ENCODE measurements at regions not wholly inside any gene's neighbourhood (a gene's known extent, or its start where the extent isn't known, plus 50 kb on each side); places are given as distances from the start of the nearest gene placed in this dataset.
"Not testable (repeated sequence)": the region's sequence is repeated elsewhere in the genome, so short reads cannot be mapped to it uniquely, and the experiment has no call there.

- no CpG with 5 or more reads among the region's 3 CpGs for WGBS (ENCODE audit: insufficient coverage, insufficient read length)
- Histone ChIP-seq H3K4me3 (ENCODE audit: low read length) (no peak overlapping the region), H3K27me3 (ENCODE audit: control insufficient read depth, insufficient read depth, low read length) (no peaks in the 10 kb centered on the region), H3K36me3 (ENCODE audit: control insufficient read depth, insufficient read depth, low read length) (no peaks in the 10 kb centered on the region), H3K4me1 (ENCODE audit: control insufficient read depth, insufficient read depth, low read length) (no peaks in the 10 kb centered on the region), H3K27ac (ENCODE audit: low read length) (no peak overlapping the region), H3K9me3 (ENCODE audit: control insufficient read depth, insufficient read depth, low read length) (no peaks in the 10 kb centered on the region)
- DNase-seq (ENCODE audit: low read depth, low spot score) = no peak
Measured at GRCh38 chr1:187718527-187718926, 889.8 kb downstream of the PLA2G4A start.

GRCh38 chr1:187721216-187721615 is 892.5 kb downstream of the PLA2G4A start:
- Histone ChIP-seq H3K9me3 (ENCODE audit: control insufficient read depth, insufficient read depth, low read length) (no peaks in the 10 kb centered on the region), H3K4me1 (ENCODE audit: control insufficient read depth, insufficient read depth, low read length) (no peaks in the 10 kb centered on the region), H3K36me3 (ENCODE audit: control insufficient read depth, insufficient read depth, low read length) (no peaks in the 10 kb centered on the region), H3K27me3 (ENCODE audit: control insufficient read depth, insufficient read depth, low read length) (no peaks in the 10 kb centered on the region), H3K4me3 (ENCODE audit: low read length) (no peak overlapping the region), H3K27ac (ENCODE audit: low read length) (no peak overlapping the region)
- no peak for DNase-seq (ENCODE audit: low read depth, low spot score)

GRCh38 chr1:187725216-187725615 is 896.5 kb downstream of the PLA2G4A start:
- no CpG with 5 or more reads among the region's 2 CpGs for WGBS (ENCODE audit: insufficient coverage, insufficient read length)
- Histone ChIP-seq H3K9me3 (ENCODE audit: control insufficient read depth, insufficient read depth, low read length) (no peaks in the 10 kb centered on the region), H3K4me3 (ENCODE audit: low read length) (no peak overlapping the region), H3K4me1 (ENCODE audit: control insufficient read depth, insufficient read depth, low read length) (no peaks in the 10 kb centered on the region), H3K36me3 (ENCODE audit: control insufficient read depth, insufficient read depth, low read length) (no peaks in the 10 kb centered on the region), H3K27ac (ENCODE audit: low read length) (no peak overlapping the region), H3K27me3 (ENCODE audit: control insufficient read depth, insufficient read depth, low read length) (no peaks in the 10 kb centered on the region)
- no peak for DNase-seq (ENCODE audit: low read depth, low spot score)

- Histone ChIP-seq H3K36me3 (ENCODE audit: control insufficient read depth, insufficient read depth, low read length) (no peaks in the 10 kb centered on the region), H3K27ac (ENCODE audit: low read length) (no peak overlapping the region), H3K9me3 (ENCODE audit: control insufficient read depth, insufficient read depth, low read length) (no peaks in the 10 kb centered on the region), H3K27me3 (ENCODE audit: control insufficient read depth, insufficient read depth, low read length) (no peaks in the 10 kb centered on the region), H3K4me1 (ENCODE audit: control insufficient read depth, insufficient read depth, low read length) (no peaks in the 10 kb centered on the region), H3K4me3 (ENCODE audit: low read length) (no peak overlapping the region)
- WGBS (ENCODE audit: insufficient coverage, insufficient read length) = no CpG with 5 or more reads among the region's 1 CpG
- DNase-seq (ENCODE audit: low read depth, low spot score) = no peak
Measured at GRCh38 chr1:187733232-187733631, 904.5 kb downstream of the PLA2G4A start.

- no peak overlapping the region for H3K27ac ChIP-seq (ENCODE audit: low read length)
- DNase-seq (ENCODE audit: low read depth, low spot score) = no peak
- H3K4me1 ChIP-seq (ENCODE audit: control insufficient read depth, insufficient read depth, low read length) = no peaks in the 10 kb centered on the region
- H3K9me3 ChIP-seq (ENCODE audit: control insufficient read depth, insufficient read depth, low read length) = no peaks in the 10 kb centered on the region
- H3K27me3 ChIP-seq (ENCODE audit: control insufficient read depth, insufficient read depth, low read length) = no peaks in the 10 kb centered on the region
- WGBS (ENCODE audit: insufficient coverage, insufficient read length) = no CpG with 5 or more reads among the region's 4 CpGs
- H3K4me3 ChIP-seq (ENCODE audit: low read length) = no peak overlapping the region
- no peaks in the 10 kb centered on the region for H3K36me3 ChIP-seq (ENCODE audit: control insufficient read depth, insufficient read depth, low read length)
Measured at GRCh38 chr1:187734427-187734826, 905.7 kb downstream of the PLA2G4A start.

GRCh38 chr1:187744665-187745064 is 915.9 kb downstream of the PLA2G4A start:
- DNase-seq (ENCODE audit: low read depth, low spot score) = no peak

GRCh38 chr1:187755536-187755935 is 926.8 kb downstream of the PLA2G4A start:
- Histone ChIP-seq H3K9me3 (ENCODE audit: control insufficient read depth, insufficient read depth, low read length) (no peaks in the 10 kb centered on the region), H3K36me3 (ENCODE audit: control insufficient read depth, insufficient read depth, low read length) (no peaks in the 10 kb centered on the region), H3K4me1 (ENCODE audit: control insufficient read depth, insufficient read depth, low read length) (no peaks in the 10 kb centered on the region), H3K27me3 (ENCODE audit: control insufficient read depth, insufficient read depth, low read length) (no peaks in the 10 kb centered on the region), H3K27ac (ENCODE audit: low read length) (no peak overlapping the region), H3K4me3 (ENCODE audit: low read length) (no peak overlapping the region)
- no CpG with 5 or more reads among the region's 2 CpGs for WGBS (ENCODE audit: insufficient coverage, insufficient read length)
- no peak for DNase-seq (ENCODE audit: low read depth, low spot score)

More at GRCh38 chr1:187744665-187745064, 915.9 kb downstream of the PLA2G4A start:
- no CpG with 5 or more reads among the region's 1 CpG for WGBS (ENCODE audit: insufficient coverage, insufficient read length)
- Histone ChIP-seq H3K9me3 (ENCODE audit: control insufficient read depth, insufficient read depth, low read length) (no peaks in the 10 kb centered on the region), H3K27ac (ENCODE audit: low read length) (no peak overlapping the region), H3K36me3 (ENCODE audit: control insufficient read depth, insufficient read depth, low read length) (no peaks in the 10 kb centered on the region), H3K27me3 (ENCODE audit: control insufficient read depth, insufficient read depth, low read length) (no peaks in the 10 kb centered on the region), H3K4me3 (ENCODE audit: low read length) (no peak overlapping the region), H3K4me1 (ENCODE audit: control insufficient read depth, insufficient read depth, low read length) (no peaks in the 10 kb centered on the region)

GRCh38 chr1:187756684-187757083 is 927.9 kb downstream of the PLA2G4A start:
- no CpG with 5 or more reads among the region's 1 CpG for WGBS (ENCODE audit: insufficient coverage, insufficient read length)
- H3K4me3 ChIP-seq (ENCODE audit: low read length); H3K27ac ChIP-seq (ENCODE audit: low read length); H3K4me1 ChIP-seq (ENCODE audit: control insufficient read depth, insufficient read depth, low read length); DNase-seq (ENCODE audit: low read depth, low spot score); H3K9me3 ChIP-seq (ENCODE audit: control insufficient read depth, insufficient read depth, low read length); H3K27me3 ChIP-seq (ENCODE audit: control insufficient read depth, insufficient read depth, low read length); H3K36me3 ChIP-seq (ENCODE audit: control insufficient read depth, insufficient read depth, low read length): not testable (repeated sequence)

GRCh38 chr1:187759825-187760333 is 931.1 kb downstream of the PLA2G4A start:
- Histone ChIP-seq H3K27ac (ENCODE audit: low read length) (no peak overlapping the region), H3K9me3 (ENCODE audit: control insufficient read depth, insufficient read depth, low read length) (no peaks in the 10 kb centered on the region), H3K4me1 (ENCODE audit: control insufficient read depth, insufficient read depth, low read length) (no peaks in the 10 kb centered on the region), H3K36me3 (ENCODE audit: control insufficient read depth, insufficient read depth, low read length) (no peaks in the 10 kb centered on the region), H3K4me3 (ENCODE audit: low read length) (no peak overlapping the region), H3K27me3 (ENCODE audit: control insufficient read depth, insufficient read depth, low read length) (no peaks in the 10 kb centered on the region)
- no peak for DNase-seq (ENCODE audit: low read depth, low spot score)

GRCh38 chr1:187762118-187762517 is 933.4 kb downstream of the PLA2G4A start:
- Histone ChIP-seq H3K4me1 (ENCODE audit: control insufficient read depth, insufficient read depth, low read length) (no peaks in the 10 kb centered on the region), H3K4me3 (ENCODE audit: low read length) (no peak overlapping the region), H3K27ac (ENCODE audit: low read length) (no peak overlapping the region), H3K9me3 (ENCODE audit: control insufficient read depth, insufficient read depth, low read length) (no peaks in the 10 kb centered on the region), H3K27me3 (ENCODE audit: control insufficient read depth, insufficient read depth, low read length) (no peaks in the 10 kb centered on the region), H3K36me3 (ENCODE audit: control insufficient read depth, insufficient read depth, low read length) (no peaks in the 10 kb centered on the region)
- DNase-seq (ENCODE audit: low read depth, low spot score) = no peak
- WGBS (ENCODE audit: insufficient coverage, insufficient read length) = no CpG with 5 or more reads among the region's 5 CpGs

GRCh38 chr1:187763465-187763864 is 934.7 kb downstream of the PLA2G4A start:
- Histone ChIP-seq H3K36me3 (ENCODE audit: control insufficient read depth, insufficient read depth, low read length) (no peaks in the 10 kb centered on the region), H3K4me1 (ENCODE audit: control insufficient read depth, insufficient read depth, low read length) (no peaks in the 10 kb centered on the region), H3K4me3 (ENCODE audit: low read length) (no peak overlapping the region), H3K27me3 (ENCODE audit: control insufficient read depth, insufficient read depth, low read length) (no peaks in the 10 kb centered on the region), H3K9me3 (ENCODE audit: control insufficient read depth, insufficient read depth, low read length) (no peaks in the 10 kb centered on the region), H3K27ac (ENCODE audit: low read length) (no peak overlapping the region)
- no peak for DNase-seq (ENCODE audit: low read depth, low spot score)

Data from iPS DF 6.9 (cell line).